ENCODE measurements at regions not wholly inside any gene's neighbourhood (a gene's known extent, or its start where the extent isn't known, plus 50 kb on each side); places are given as distances from the start of the nearest gene placed in this dataset.

DNA sequence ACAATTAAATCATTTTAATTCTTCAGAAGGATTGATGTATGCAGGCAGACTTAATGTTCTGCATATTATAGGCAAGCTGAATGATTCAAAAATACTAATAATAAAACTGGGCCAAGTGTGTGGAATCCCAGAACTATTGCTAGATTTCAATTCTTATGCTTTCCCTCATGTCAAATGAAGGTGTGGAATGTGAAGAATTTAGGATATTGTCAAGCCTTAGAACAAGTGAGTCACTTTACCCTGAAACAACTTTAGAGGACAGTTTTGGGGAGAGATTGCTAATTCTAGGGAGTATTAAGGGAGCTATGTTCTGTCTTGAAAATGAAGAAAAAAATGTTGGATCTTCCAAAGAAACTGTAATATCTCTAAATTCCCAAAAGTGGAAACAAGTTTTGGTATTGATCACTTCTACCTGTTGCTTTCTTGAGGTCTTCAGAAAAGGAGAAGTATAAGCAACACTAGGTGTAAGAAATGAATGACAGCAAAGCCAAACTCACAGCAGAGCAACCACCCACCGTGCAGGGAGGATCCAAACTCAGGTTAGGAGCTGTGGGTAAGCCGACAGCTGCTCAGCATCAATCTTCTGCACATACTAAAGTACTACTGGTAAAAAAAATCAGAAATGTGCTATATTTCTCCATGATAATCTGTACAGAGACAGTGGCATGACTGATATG is 818.1 kb downstream of the SLC4A3 start:
- Histone ChIP-seq H4K8ac (replicated peaks; ENCODE audit: insufficient read length, low read depth, low read length) (no peak overlapping the region), H3K9ac (ENCODE audit: extremely low read depth, insufficient read length, low read length) (no peak overlapping the region), H2BK120ac (ENCODE audit: low read depth, low read length, poor library complexity, severe bottlenecking) (no peak overlapping the region), H3K23ac (ENCODE audit: insufficient read length, low read depth, low read length) (no peak overlapping the region), H3K79me2 (ENCODE audit: insufficient read depth, low read length) (no peaks in the 10 kb centered on the region), H2AK5ac (ENCODE audit: insufficient read length, low read length) (no peak overlapping the region), H3K4me1 (ENCODE audit: insufficient read depth, low read length) (no peaks in the 10 kb centered on the region; the same call in none of the 2 replicates), H3K79me1 (ENCODE audit: insufficient read depth, low read depth, low read length, poor library complexity, severe bottlenecking) (no peaks in the 10 kb centered on the region), H4K5ac (ENCODE audit: insufficient read length, low read depth, low read length) (no peak overlapping the region), H3K23me2 (ENCODE audit: insufficient read length, low read depth, low read length, poor library complexity, severe bottlenecking) (no peaks in the 10 kb centered on the region), H3K18ac (ENCODE audit: insufficient read length, low read depth, low read length) (no peak overlapping the region), H4K20me1 (ENCODE audit: control insufficient read depth, insufficient read depth, insufficient read length) (no peaks in the 10 kb centered on the region), H2BK12ac (ENCODE audit: insufficient read length, low read depth, low read length) (no peak overlapping the region), H3K9me3 (ENCODE audit: control insufficient read depth, low read depth, low read length) (no peaks in the 10 kb centered on the region), H3K14ac (ENCODE audit: insufficient read depth, low read length) (no peak overlapping the region), H3K4me2 (ENCODE audit: insufficient read depth, insufficient read length, low read length) (no peak overlapping the region), H4K91ac (ENCODE audit: insufficient read length, low read depth, low read length) (no peak overlapping the region), H2BK20ac (ENCODE audit: low read depth, low read length, poor library complexity, severe bottlenecking) (no peak overlapping the region), H3K56ac (ENCODE audit: insufficient read length, low read depth, low read length) (no peak overlapping the region), H2BK15ac (ENCODE audit: low read depth, low read length) (no peak overlapping the region), H3K27me3 (ENCODE audit: insufficient read depth, low read length) (no peaks in the 10 kb centered on the region), H3K4ac (ENCODE audit: low read depth, low read length) (no peak overlapping the region), H2BK5ac (ENCODE audit: insufficient read length, low read length) (no peak overlapping the region), H2AFZ (ENCODE audit: low read length) (no peak overlapping the region), H3K27ac (ENCODE audit: insufficient read length, low read depth, low read length) (no peak overlapping the region), H3T11ph (ENCODE audit: low read length) (no peak overlapping the region)
- Mint-ChIP-seq H3K9me3 (peaks cover 0 to 2% of the 10 kb centered on the region in 2 experiments; a peak in 1 of 5 replicates), H3K36me3 (ENCODE audit: insufficient read depth in 1 of 3, low read depth in 3 of 3) (no peaks in the 10 kb centered on the region), H3K4me1 (0 out of 4 replicates have a peak, but pooled peaks cover 0 to 3% of the 10 kb centered on the region in 2 experiments), H3K27ac (no peak overlapping the region), H3K27me3 (ENCODE audit: low read depth) (no peaks in the 10 kb centered on the region), H3K4me3 (no peak overlapping the region)
- no peak for DNase-seq
- no CpG with 5 or more reads among the region's 2 CpGs for WGBS (ENCODE audit: extremely low coverage, insufficient read length, low lambda C conversion rate)
- TF ChIP-seq CTCF (conservative IDR thresholded peaks at IDR 0.05) = no peak
